Upper lobe of right lung (tissue), 1 donor: ENCODE measurements at regions not wholly inside any gene's neighbourhood (a gene's known extent, or its start where the extent isn't known, plus 50 kb on each side); places are given as distances from the start of the nearest gene placed in this dataset.
"Not testable (repeated sequence)": the region's sequence is repeated elsewhere in the genome, so short reads cannot be mapped to it uniquely, and the experiment has no call there.

ENCODE experiments used
- ATAC-seq: fragments of 200-7000 bp; cut with Tn5 transposase; one replicate; pipeline ENCODE4 v1.9.1; 2020; ENCODE audit warnings: mild to moderate bottlenecking, moderate library complexity
- DNase-seq: peaks from one replicate; pipeline ENCODE4 v3.0.0-alpha.2; 2020
- H3K27ac ChIP-seq: fragments of 200-600 bp; one replicate; pipeline ENCODE4 v1.8.0; 2022
- H3K27me3 ChIP-seq: fragments of 200-600 bp; one replicate; pipeline ENCODE4 v1.8.0; 2022; ENCODE audit warnings: mild to moderate bottlenecking
- H3K36me3 ChIP-seq: fragments of 200-600 bp; one replicate; pipeline ENCODE4 v1.8.0; 2022
- H3K4me1 ChIP-seq: fragments of 200-600 bp; one replicate; pipeline ENCODE4 v1.8.0; 2022
- H3K4me3 ChIP-seq: fragments of 200-600 bp; one replicate; pipeline ENCODE4 v1.8.0; 2022; ENCODE audit warnings: mild to moderate bottlenecking
- H3K9me3 ChIP-seq: fragments of 200-600 bp; one replicate; pipeline ENCODE4 v1.8.0; 2022
- intact Hi-C: fragments of 100-400 bp; cut with DNase I; formaldehyde crosslinking; loops from one replicate; pipeline ENCODE4 v1.11.0; 2022
- TF ChIP-seq, protein P1 (sequence below): fragments of 200-600 bp; IDR thresholded peaks from one replicate; pipeline ENCODE4 v1.8.0; 2022; ENCODE audit warnings: antibody characterized with exemption
- donor health status: DM: no; HTN: yes; CAD: no; lungs with severe emphysema.

DNA sequence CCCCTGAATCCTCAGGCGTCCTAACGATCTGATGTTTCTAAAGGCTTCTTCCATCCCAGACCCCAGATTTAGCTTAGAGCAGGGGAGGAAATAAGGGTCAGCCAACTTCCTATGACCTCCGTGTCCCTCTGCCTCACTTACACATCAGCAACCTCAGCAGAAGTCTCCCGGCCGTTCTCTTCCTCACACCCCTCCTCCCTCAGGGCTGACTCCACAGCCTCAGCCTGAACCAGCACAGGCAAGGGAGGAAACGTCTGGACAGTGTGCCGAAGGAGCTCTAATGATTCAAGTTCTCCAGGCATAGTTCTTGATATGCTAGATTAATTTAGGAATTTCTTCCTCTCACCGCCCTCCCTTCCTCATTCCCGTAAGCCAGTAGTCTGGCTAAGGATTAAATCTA, 121.4 kb downstream of the NUFIP1 start:
- no peaks in the 10 kb centered on the region for H3K36me3 ChIP-seq
- ATAC-seq (no peak), DNase-seq (no peak)
- intact Hi-C loops = no loop called here
- no peak overlapping the region for H3K4me3 ChIP-seq
- no peak overlapping the region for H3K27ac ChIP-seq
- H3K9me3 ChIP-seq = no peaks in the 10 kb centered on the region
- H3K27me3 ChIP-seq = no peaks in the 10 kb centered on the region
- peaks cover 4% of the 10 kb centered on the region for H3K4me1 ChIP-seq
- TF ChIP-seq, protein P1, sequence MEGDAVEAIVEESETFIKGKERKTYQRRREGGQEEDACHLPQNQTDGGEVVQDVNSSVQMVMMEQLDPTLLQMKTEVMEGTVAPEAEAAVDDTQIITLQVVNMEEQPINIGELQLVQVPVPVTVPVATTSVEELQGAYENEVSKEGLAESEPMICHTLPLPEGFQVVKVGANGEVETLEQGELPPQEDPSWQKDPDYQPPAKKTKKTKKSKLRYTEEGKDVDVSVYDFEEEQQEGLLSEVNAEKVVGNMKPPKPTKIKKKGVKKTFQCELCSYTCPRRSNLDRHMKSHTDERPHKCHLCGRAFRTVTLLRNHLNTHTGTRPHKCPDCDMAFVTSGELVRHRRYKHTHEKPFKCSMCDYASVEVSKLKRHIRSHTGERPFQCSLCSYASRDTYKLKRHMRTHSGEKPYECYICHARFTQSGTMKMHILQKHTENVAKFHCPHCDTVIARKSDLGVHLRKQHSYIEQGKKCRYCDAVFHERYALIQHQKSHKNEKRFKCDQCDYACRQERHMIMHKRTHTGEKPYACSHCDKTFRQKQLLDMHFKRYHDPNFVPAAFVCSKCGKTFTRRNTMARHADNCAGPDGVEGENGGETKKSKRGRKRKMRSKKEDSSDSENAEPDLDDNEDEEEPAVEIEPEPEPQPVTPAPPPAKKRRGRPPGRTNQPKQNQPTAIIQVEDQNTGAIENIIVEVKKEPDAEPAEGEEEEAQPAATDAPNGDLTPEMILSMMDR = no peak

DNA sequence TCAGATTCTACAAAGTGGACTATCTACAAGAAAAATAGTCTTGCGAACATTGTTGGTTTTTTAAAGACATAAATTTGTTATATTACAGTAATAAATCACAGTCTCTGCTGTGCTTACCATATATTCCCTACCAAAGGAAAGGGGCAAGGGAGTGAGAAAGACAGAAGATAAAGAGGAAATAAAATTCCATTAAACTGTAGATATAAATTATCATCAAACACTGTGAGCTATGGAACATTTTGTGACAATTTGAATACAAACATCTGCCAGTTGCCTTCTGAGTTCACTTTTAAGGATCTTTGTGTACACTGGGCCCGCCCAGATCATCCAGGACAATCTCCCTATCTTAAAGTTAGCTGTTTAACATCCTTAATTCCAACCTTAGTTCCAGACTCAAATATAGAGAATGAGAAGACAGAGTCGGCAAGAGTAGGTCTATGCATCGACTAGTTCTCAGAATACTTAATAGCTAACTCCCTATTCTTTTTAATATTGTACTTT, 122.8 kb downstream of the NUFIP1 start:
- H3K36me3 ChIP-seq = no peaks in the 10 kb centered on the region
- TF ChIP-seq, protein P1 = no peak
- no peak for ATAC-seq
- H3K27me3 ChIP-seq = no peaks in the 10 kb centered on the region
- no peak overlapping the region for H3K4me3 ChIP-seq
- H3K9me3 ChIP-seq = no peaks in the 10 kb centered on the region
- no peak overlapping the region for H3K27ac ChIP-seq
- no peak for DNase-seq
- peaks cover 4% of the 10 kb centered on the region for H3K4me1 ChIP-seq
- intact Hi-C loops = no loop called here

DNA sequence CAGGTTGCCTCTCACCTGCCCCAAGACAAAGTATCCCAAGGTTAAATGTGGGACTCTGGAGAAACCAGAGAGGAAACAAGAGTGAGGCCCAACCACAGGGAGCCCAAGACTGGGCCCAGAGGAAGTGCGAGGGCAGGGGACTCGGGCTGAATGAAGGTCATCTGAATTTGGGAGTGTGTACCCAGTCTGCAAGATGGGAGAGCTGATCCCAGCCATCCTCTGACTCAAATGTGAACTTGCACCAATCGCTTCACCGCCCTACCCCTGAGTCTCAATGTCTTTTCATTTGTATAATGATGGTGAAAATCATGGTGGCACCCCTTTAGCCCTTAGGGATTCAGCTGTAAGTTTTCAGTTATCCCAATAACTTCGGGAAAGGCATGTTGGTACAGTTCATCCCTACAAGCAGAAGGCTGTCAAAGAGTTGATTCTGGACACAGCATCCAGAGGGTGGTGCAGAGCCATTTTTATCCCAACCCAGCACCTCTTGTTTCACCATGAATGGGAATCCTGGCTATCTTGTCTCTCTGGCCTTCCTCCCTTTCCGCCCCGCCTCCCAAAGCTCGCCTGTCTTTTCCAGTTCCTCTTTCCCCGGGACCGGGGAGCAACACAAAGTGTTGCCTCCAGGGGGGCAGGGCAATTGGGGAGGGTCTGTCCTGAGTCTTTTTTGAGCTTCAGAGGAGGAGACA, 123.4 kb downstream of the NUFIP1 start:
- Histone ChIP-seq H3K36me3 (no peaks in the 10 kb centered on the region), H3K4me1 (peaks cover 4% of the 10 kb centered on the region), H3K4me3 (no peak overlapping the region), H3K27me3 (no peaks in the 10 kb centered on the region), H3K9me3 (no peaks in the 10 kb centered on the region), H3K27ac (no peak overlapping the region)
- intact Hi-C loops = no loop called here
- ATAC-seq (no peak), DNase-seq (no peak)
- TF ChIP-seq, protein P1 = no peak

DNA sequence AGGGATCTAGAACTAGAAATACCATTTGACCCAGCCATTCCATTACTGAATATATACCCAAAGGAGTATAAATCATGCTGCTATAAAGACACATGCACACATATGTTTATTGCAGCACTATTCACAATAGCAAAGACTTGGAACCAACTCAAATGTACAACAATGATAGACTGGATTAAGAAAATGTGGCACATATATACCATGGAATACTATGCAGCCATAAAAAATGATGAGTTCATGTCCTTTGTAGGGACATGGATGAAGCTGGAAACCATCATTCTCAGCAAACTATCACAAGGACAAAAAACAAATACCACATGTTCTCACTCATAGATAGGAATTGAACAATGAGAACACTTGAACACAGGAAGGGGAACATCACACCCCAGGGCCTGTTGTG, 125.6 kb downstream of the NUFIP1 start:
- H3K9me3 ChIP-seq, H3K4me1 ChIP-seq, DNase-seq, intact Hi-C loops, H3K36me3 ChIP-seq, H3K27me3 ChIP-seq, ATAC-seq, H3K27ac ChIP-seq, H3K4me3 ChIP-seq: not testable (repeated sequence)

DNA sequence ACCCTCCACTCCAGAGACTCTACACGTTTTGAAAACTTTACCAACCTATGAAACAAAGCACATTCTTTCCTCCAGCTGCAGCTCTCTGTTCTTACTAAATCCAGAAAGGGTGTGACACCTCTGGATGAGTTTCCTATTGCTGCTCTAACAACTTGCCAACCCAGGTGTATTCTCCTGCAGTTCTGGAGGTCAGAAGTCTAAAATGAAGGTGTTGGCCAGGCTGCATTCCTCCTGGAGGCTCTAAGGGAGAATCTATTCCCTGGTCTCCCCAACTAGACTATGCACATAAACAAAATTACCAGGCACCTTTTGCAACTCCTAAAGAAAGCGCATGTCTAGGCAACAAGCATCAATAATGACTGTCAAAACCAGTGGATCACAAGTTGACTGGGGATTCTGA, 128.8 kb downstream of the NUFIP1 start:
- ATAC-seq (no peak), DNase-seq (no peak)
- no peak overlapping the region for H3K27ac ChIP-seq
- H3K27me3 ChIP-seq = no peaks in the 10 kb centered on the region
- no peak overlapping the region for H3K4me3 ChIP-seq
- no peaks in the 10 kb centered on the region for H3K36me3 ChIP-seq
- H3K4me1 ChIP-seq = no peaks in the 10 kb centered on the region
- intact Hi-C loops = no loop called here
- TF ChIP-seq, protein P1 = no peak
- no peaks in the 10 kb centered on the region for H3K9me3 ChIP-seq

DNA sequence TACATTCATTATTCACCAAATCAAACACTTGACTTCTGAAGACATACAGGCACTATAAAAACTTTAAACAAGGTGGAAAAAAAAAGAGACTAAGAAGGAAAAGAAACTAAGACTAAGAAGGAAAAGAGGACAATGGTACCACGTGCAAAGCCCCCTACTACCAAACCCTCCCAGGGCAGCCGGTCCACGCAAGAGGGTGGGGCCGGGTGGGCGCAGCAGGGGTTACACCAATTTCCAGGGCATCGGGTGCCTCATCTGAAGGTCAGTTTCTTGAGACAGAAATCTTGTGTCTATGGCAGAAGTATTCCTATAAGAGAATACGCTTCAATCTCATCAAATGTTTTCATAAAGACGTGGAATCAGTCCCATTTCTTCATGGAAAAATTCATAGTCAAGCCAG, 131.5 kb downstream of the NUFIP1 start:
- Histone ChIP-seq H3K9me3 (no peaks in the 10 kb centered on the region), H3K4me3 (no peak overlapping the region), H3K4me1 (no peaks in the 10 kb centered on the region), H3K27ac (no peak overlapping the region), H3K27me3 (no peaks in the 10 kb centered on the region), H3K36me3 (no peaks in the 10 kb centered on the region)
- TF ChIP-seq, protein P1 = no peak
- ATAC-seq = no peak
- no peak for DNase-seq
- intact Hi-C loops = no loop called here
